ENCODE measurements at regions not wholly inside any gene's neighbourhood (a gene's known extent, or its start where the extent isn't known, plus 50 kb on each side); places are given as distances from the start of the nearest gene placed in this dataset.

DNA sequence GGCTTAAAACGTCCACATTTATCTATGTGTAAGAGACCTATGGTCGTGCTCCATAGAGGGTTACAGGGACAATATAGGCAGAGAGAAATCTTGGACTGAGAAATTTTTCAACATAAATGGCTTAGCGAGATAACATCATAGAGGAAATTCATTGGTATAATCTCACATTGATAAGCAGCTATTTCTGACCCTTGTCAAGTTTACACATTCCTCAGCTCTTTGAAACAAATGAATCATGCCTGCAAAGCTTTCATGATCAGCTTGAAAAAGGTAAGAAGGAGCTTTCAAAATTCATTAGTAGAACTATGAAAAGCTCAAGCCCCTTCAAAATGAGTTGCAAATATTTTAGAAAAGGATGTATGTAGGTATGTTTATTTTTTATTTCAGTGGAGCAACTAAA lies 478.8 kb downstream of the NEBL start:
- peaks cover 0 to 6% of the 10 kb centered on the region in 2 donors for H3K27me3 Mint-ChIP-seq
- ATAC-seq: no peak
- no peak for DNase-seq (ENCODE audit: low spot score)
- peaks cover 3% of the 10 kb centered on the region for H3K9me3 Mint-ChIP-seq
- H3K27ac Mint-ChIP-seq: no peak overlapping the region
- peaks cover 12% of the 10 kb centered on the region for H3K36me3 Mint-ChIP-seq
- peaks cover 5 to 12% of the 10 kb centered on the region in 2 donors for H3K4me1 Mint-ChIP-seq (ENCODE audit: low read depth in 2 of 2)
- H3K4me3 Mint-ChIP-seq: no peak overlapping the region

DNA sequence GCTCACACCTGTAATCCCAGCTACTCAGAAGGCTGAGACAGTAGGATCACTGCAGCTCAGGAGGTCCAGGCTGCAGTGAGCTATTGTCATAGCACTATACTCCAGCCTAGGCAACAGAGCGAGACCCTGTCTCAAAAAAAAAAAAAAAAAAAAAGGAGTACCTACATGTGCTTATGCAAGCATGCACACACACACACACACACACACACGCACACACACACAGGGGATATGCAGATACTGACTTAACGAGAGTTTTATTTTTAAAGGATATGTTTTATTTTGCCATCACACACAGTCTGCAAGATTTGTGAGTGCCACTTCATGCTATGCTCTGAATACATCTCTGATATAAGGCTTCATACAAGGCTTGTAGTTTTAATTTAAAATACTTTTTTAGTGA lies 479.3 kb downstream of the NEBL start:
- peaks cover 12% of the 10 kb centered on the region for H3K36me3 Mint-ChIP-seq
- H3K27ac Mint-ChIP-seq: no peak overlapping the region
- peaks cover 5 to 12% of the 10 kb centered on the region in 2 donors for H3K4me1 Mint-ChIP-seq (ENCODE audit: low read depth in 2 of 2)
- peaks cover 0 to 6% of the 10 kb centered on the region in 2 donors for H3K27me3 Mint-ChIP-seq
- DNase-seq (ENCODE audit: low spot score) (no peak), ATAC-seq (no peak)
- H3K4me3 Mint-ChIP-seq: no peak overlapping the region
- H3K9me3 Mint-ChIP-seq: peaks cover 3% of the 10 kb centered on the region

GRCh38 chr10:20415684-20416083 lies 481.4 kb downstream of the NEBL start:
- ATAC-seq: no peak
- Mint-ChIP-seq H3K27me3 (peaks cover 0 to 6% of the 10 kb centered on the region in 2 donors), H3K27ac (no peak overlapping the region), H3K4me1 (ENCODE audit: low read depth in 2 of 2) (no peaks in the 10 kb centered on the region), H3K36me3 (peaks cover 12% of the 10 kb centered on the region), H3K9me3 (peaks cover 3% of the 10 kb centered on the region), H3K4me3 (no peak overlapping the region)
- no peak for DNase-seq (ENCODE audit: low spot score)

GRCh38 chr10:20407357-20407756 lies 489.8 kb downstream of the NEBL start:
- Mint-ChIP-seq H3K27ac (no peak overlapping the region), H3K36me3 (no peaks in the 10 kb centered on the region), H3K9me3 (peaks cover 3% of the 10 kb centered on the region), H3K4me1 (ENCODE audit: low read depth in 2 of 2) (peaks cover 0 to 3% of the 10 kb centered on the region in 2 donors), H3K27me3 (no peaks in the 10 kb centered on the region), H3K4me3 (no peak overlapping the region)
- no peak for DNase-seq (ENCODE audit: low spot score)
- no peak for ATAC-seq

DNA sequence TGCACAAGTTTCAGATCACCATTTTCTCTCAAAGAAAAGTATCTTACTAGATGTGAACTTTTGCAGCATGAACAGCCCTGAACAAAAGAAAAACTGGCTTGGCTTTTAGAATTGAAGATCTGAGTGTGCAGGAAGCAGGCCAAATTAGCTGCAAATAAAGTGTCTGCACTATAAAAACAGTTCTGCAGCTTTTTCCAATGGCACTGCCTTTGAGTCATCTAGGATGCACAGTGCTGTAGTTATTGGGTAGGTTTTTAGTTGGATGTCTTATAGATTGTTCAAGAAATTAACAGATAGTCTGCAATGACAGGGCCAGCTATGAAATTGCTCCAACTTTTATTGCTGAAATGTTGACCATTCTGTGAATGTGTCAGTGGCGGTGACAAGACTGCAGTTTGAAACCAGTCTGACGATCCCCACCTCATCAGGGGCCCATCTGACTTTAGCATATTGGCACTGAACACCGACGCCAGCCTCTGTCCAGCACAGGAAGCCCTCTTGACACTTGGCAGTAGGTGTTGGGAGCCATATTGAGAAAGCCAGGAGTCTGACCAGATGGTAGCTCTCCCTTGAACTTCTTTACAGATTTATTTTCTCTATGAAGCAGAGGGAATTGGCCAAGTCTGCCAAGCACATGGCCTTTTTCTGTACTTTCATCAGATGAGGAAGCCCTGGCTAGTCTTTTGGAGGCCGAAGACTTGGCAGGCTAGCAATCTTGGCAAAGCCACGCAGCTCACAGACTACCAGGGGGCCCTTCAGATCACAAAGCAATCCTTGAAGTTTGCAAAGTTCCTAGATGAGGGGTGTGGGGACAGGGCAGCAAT lies 490.6 kb downstream of the NEBL start:
- Mint-ChIP-seq H3K9me3 (peaks cover 3% of the 10 kb centered on the region), H3K4me1 (ENCODE audit: low read depth in 2 of 2) (peaks cover 0 to 3% of the 10 kb centered on the region in 2 donors), H3K4me3 (no peak overlapping the region), H3K36me3 (no peaks in the 10 kb centered on the region), H3K27ac (no peak overlapping the region), H3K27me3 (no peaks in the 10 kb centered on the region)
- ATAC-seq: no peak
- no peak for DNase-seq (ENCODE audit: low spot score)

GRCh38 chr10:20405761-20406160 lies 491.4 kb downstream of the NEBL start:
- H3K4me3 Mint-ChIP-seq: no peak overlapping the region
- no peak for DNase-seq (ENCODE audit: low spot score)
- H3K27me3 Mint-ChIP-seq: no peaks in the 10 kb centered on the region
- H3K4me1 Mint-ChIP-seq (ENCODE audit: low read depth in 2 of 2): peaks cover 0 to 3% of the 10 kb centered on the region in 2 donors
- no peaks in the 10 kb centered on the region for H3K36me3 Mint-ChIP-seq
- no peak overlapping the region for H3K27ac Mint-ChIP-seq
- no peak for ATAC-seq
- peaks cover 3% of the 10 kb centered on the region for H3K9me3 Mint-ChIP-seq

- Mint-ChIP-seq H3K36me3 (no peaks in the 10 kb centered on the region), H3K4me1 (ENCODE audit: low read depth in 2 of 2) (peaks cover 0 to 3% of the 10 kb centered on the region in 2 donors), H3K27ac (no peak overlapping the region), H3K27me3 (no peaks in the 10 kb centered on the region), H3K9me3 (peaks cover 3% of the 10 kb centered on the region), H3K4me3 (no peak overlapping the region)
- no peak for DNase-seq (ENCODE audit: low spot score)
- ATAC-seq: no peak
Observed at GRCh38 chr10:20405050-20405449, 492.1 kb downstream of the NEBL start.

DNA sequence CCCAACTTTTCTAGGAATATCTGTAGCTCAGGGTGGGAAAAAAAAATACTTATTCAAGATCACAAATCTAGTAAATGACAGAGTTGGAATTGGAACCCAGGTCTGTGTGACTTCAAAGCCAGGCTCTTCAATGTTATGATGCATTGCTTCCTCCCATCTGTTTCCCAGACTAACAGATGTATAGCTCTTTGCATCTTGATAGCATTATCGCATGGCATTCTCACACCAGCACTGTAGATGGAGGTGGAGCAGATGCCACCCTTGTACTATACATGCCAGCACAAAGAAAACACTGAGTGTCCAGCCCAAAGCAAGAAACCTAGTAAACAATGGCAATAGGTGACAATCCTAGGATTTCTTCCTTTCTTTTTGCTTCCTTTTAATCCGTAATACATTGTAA lies 497.3 kb downstream of the NEBL start:
- ATAC-seq (no peak), DNase-seq (ENCODE audit: low spot score) (no peak)
- no peaks in the 10 kb centered on the region for H3K36me3 Mint-ChIP-seq
- no peaks in the 10 kb centered on the region for H3K27me3 Mint-ChIP-seq
- no peaks in the 10 kb centered on the region for H3K4me1 Mint-ChIP-seq (ENCODE audit: low read depth in 2 of 2)
- no peak overlapping the region for H3K4me3 Mint-ChIP-seq
- H3K27ac Mint-ChIP-seq: no peak overlapping the region
- peaks cover 3% of the 10 kb centered on the region for H3K9me3 Mint-ChIP-seq

DNA sequence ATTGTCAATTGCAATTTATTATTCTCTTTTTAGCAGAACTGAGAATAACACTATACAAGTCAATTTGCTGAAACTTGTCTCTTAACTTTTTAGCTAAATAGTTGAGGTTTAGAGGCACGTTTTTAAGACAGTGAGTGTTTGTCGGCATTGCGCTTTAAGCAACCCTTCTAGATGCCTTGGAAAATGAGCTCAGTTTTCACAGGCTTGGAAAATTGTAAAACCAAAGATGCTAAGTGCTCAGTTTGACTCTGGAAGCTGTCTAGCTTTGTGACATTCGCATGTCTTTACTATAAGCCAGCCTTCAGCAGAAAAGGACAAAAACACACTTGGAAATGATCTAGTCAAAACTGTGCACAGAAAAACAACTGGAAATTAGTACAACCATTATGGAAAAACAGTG lies 500.4 kb downstream of the NEBL start:
- DNase-seq (ENCODE audit: low spot score): no peak
- H3K27ac Mint-ChIP-seq: no peak overlapping the region
- no peaks in the 10 kb centered on the region for H3K9me3 Mint-ChIP-seq

GRCh38 chr10:20396205-20396604 lies 500.9 kb downstream of the NEBL start:
- Mint-ChIP-seq H3K9me3 (no peaks in the 10 kb centered on the region), H3K27ac (no peak overlapping the region), H3K4me1 (ENCODE audit: low read depth in 2 of 2) (no peaks in the 10 kb centered on the region), H3K4me3 (no peak overlapping the region), H3K36me3 (no peaks in the 10 kb centered on the region), H3K27me3 (no peaks in the 10 kb centered on the region)
- no peak for ATAC-seq
- no peak for DNase-seq (ENCODE audit: low spot score)

More for the DNA sequence above, 500.4 kb downstream of the NEBL start:
- no peak overlapping the region for H3K4me3 Mint-ChIP-seq
- H3K36me3 Mint-ChIP-seq: no peaks in the 10 kb centered on the region
- ATAC-seq: no peak
- H3K4me1 Mint-ChIP-seq (ENCODE audit: low read depth in 2 of 2): no peaks in the 10 kb centered on the region
- no peaks in the 10 kb centered on the region for H3K27me3 Mint-ChIP-seq

DNA sequence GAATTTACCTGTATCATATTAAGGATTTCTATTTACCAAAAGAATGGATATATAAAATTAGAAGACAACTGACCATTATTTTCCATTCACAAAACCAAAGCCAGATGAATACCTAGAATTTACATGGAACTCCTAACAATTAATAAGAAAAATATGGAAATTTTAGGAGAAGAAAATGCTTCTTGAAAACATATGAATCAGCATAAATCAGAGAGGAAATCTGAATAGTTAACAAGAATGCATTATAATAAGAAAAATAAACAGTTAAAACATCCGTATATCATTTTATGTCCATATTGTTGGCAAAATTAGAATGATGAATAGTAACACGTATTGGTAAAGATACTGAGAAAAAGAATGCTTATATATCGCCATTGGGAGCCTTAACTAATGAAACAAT lies 505.5 kb downstream of the NEBL start:
- no peak for ATAC-seq
- peaks cover 5% of the 10 kb centered on the region for H3K36me3 Mint-ChIP-seq

DNA sequence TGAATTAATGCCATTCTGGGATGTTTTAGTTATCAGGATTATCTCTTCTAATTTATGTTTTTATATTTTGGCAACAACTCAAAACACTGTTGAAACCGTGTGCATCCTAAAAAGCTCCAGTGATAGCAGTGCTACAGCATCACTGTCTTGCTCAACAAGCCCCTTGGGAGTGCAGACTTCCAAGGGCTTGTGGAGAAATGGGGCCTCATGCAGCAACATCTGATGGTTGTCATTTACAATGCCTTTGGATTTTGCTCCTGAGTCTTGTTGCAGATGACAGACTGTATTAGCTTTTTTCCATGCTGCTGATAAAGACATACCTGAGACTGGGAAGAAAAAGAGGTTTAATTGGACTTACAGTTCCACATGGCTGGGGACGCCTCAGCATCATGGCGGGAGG lies 515.4 kb downstream of the NEBL start:
- DNase-seq (ENCODE audit: low spot score) (no peak), ATAC-seq (no peak)
- no peak overlapping the region for H3K27ac Mint-ChIP-seq
- no peak overlapping the region for H3K4me3 Mint-ChIP-seq
- peaks cover 10% of the 10 kb centered on the region for H3K9me3 Mint-ChIP-seq
- H3K27me3 Mint-ChIP-seq: peaks cover 0 to 7% of the 10 kb centered on the region in 2 donors
- H3K36me3 Mint-ChIP-seq: peaks cover 17% of the 10 kb centered on the region
- H3K4me1 Mint-ChIP-seq (ENCODE audit: low read depth in 2 of 2): peaks cover 6 to 10% of the 10 kb centered on the region in 2 donors

More for the DNA sequence above, 505.5 kb downstream of the NEBL start:
- Mint-ChIP-seq H3K27me3 (peaks cover 0 to 4% of the 10 kb centered on the region in 2 donors), H3K27ac (no peak overlapping the region), H3K9me3 (no peaks in the 10 kb centered on the region), H3K4me1 (ENCODE audit: low read depth in 2 of 2) (peaks cover 0 to 2% of the 10 kb centered on the region in 2 donors), H3K4me3 (no peak overlapping the region)
- no peak for DNase-seq (ENCODE audit: low spot score)

- Mint-ChIP-seq H3K27me3 (no peaks in the 10 kb centered on the region), H3K27ac (no peak overlapping the region), H3K36me3 (peaks cover 10% of the 10 kb centered on the region), H3K4me3 (no peak overlapping the region), H3K4me1 (ENCODE audit: low read depth in 2 of 2) (peaks cover 6 to 10% of the 10 kb centered on the region in 2 donors), H3K9me3 (peaks cover 4% of the 10 kb centered on the region)
- ATAC-seq (no peak), DNase-seq (ENCODE audit: low spot score) (no peak)
Observed at GRCh38 chr10:20380401-20380800, 516.7 kb downstream of the NEBL start.

GRCh38 chr10:20372748-20373147 lies 524.4 kb downstream of the NEBL start:
- Mint-ChIP-seq H3K4me1 (ENCODE audit: low read depth in 2 of 2) (peaks cover 0 to 9% of the 10 kb centered on the region in 2 donors), H3K27me3 (no peaks in the 10 kb centered on the region)
- no peak for ATAC-seq

More at GRCh38 chr10:20372748-20373147, 524.4 kb downstream of the NEBL start:
- Mint-ChIP-seq H3K9me3 (peaks cover 6% of the 10 kb centered on the region), H3K4me3 (no peak overlapping the region), H3K27ac (no peak overlapping the region), H3K36me3 (peaks cover 10% of the 10 kb centered on the region)
- no peak for DNase-seq (ENCODE audit: low spot score)
